ENCODE measurements at regions not wholly inside any gene's neighbourhood (a gene's known extent, or its start where the extent isn't known, plus 50 kb on each side); places are given as distances from the start of the nearest gene placed in this dataset.

DNA sequence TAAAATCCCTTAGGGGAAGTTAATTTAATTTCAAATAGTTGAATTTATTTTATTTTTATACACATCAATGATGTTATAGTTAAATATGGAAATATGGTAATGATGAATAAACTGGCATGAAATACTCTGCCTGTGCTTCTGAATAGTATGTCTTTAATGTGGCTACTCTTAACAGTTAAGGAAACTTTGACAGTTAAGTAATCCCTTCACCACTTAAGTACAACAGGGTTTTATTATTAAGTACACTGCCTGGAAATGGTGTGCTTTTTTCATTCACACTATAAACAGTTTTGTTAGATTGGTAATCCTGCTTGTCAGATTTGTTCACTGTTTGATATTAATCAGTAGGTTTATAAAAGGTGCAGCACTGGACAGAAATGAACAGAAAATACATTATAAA is 412.0 kb upstream of the ZEB2 start:
- POLR2A ChIA-PET = no interaction called here
- TF ChIP-seq, protein P1, sequence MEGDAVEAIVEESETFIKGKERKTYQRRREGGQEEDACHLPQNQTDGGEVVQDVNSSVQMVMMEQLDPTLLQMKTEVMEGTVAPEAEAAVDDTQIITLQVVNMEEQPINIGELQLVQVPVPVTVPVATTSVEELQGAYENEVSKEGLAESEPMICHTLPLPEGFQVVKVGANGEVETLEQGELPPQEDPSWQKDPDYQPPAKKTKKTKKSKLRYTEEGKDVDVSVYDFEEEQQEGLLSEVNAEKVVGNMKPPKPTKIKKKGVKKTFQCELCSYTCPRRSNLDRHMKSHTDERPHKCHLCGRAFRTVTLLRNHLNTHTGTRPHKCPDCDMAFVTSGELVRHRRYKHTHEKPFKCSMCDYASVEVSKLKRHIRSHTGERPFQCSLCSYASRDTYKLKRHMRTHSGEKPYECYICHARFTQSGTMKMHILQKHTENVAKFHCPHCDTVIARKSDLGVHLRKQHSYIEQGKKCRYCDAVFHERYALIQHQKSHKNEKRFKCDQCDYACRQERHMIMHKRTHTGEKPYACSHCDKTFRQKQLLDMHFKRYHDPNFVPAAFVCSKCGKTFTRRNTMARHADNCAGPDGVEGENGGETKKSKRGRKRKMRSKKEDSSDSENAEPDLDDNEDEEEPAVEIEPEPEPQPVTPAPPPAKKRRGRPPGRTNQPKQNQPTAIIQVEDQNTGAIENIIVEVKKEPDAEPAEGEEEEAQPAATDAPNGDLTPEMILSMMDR (IDR thresholded peaks at IDR 0.05; ENCODE audit: control extremely low read depth, extremely low read depth, low read depth, missing control alignments) = no peak
- CTCF ChIA-PET = no interaction called here
- DNase-seq (ENCODE audit: extremely low spot score) = no peak

DNA sequence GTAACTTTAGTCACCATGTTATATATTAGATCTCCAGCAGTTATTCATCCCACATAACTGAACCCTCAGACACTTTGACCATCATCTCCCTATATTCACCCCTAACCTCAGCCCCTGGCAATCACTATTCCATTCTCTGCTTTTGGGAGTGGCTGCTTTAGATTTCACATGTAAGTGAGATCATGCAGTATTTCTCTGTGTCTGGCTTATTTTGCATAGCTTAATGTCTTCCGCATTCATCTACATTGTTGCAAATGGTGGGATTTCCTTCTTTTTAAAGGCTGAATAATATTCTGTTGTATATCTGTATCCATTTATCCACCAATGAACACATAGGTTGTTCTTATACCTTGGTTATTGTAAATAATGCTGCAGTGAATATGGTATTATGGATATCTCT is 411.6 kb upstream of the ZEB2 start:
- TF ChIP-seq, protein P1 (IDR thresholded peaks at IDR 0.05; ENCODE audit: control extremely low read depth, extremely low read depth, low read depth, missing control alignments) = no peak
- ChIA-PET CTCF (interaction anchor here (0.7 to 1.4 kb wide), 3 partner anchors 8 to 21 kb away, joined by 3 read pairs; no protein-coding TSS in a partner anchor), POLR2A (no interaction called here)
- DNase-seq (ENCODE audit: extremely low spot score) = no peak

DNA sequence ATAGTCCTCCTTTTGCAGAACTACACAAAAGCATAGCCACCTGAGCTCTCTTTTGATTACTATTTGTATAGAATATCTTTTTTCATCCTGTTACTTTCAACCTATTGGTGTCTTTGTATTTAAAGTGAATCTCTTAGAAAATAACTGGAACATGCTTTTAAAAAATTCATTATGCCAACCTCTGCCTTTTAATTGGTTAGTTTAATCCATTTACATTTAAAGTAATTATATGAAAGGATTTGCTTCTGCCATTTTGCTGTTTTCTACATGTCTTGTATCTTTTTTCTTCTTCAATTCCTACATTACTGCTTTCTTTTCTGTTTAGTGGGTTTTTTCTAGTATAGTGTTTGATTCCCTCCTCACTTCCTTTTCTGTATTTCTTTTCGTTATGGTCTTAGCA is 407.5 kb upstream of the ZEB2 start:
- no peak for DNase-seq (ENCODE audit: extremely low spot score)

GRCh38 chr2:144925886-144926285 is 406.0 kb upstream of the ZEB2 start:
- ChIA-PET CTCF (interaction anchor here (1.3 kb wide), 1 partner anchor 8 kb away, joined by 3 read pairs; no protein-coding TSS in a partner anchor), POLR2A (no interaction called here)
- no peak for DNase-seq (ENCODE audit: extremely low spot score)
- TF ChIP-seq, protein P1 (IDR thresholded peaks at IDR 0.05; ENCODE audit: control extremely low read depth, extremely low read depth, low read depth, missing control alignments) = no peak

More for the DNA sequence above, 407.5 kb upstream of the ZEB2 start:
- CTCF ChIA-PET = no interaction called here
- TF ChIP-seq, protein P1 (IDR thresholded peaks at IDR 0.05; ENCODE audit: control extremely low read depth, extremely low read depth, low read depth, missing control alignments) = no peak
- POLR2A ChIA-PET = no interaction called here

DNA sequence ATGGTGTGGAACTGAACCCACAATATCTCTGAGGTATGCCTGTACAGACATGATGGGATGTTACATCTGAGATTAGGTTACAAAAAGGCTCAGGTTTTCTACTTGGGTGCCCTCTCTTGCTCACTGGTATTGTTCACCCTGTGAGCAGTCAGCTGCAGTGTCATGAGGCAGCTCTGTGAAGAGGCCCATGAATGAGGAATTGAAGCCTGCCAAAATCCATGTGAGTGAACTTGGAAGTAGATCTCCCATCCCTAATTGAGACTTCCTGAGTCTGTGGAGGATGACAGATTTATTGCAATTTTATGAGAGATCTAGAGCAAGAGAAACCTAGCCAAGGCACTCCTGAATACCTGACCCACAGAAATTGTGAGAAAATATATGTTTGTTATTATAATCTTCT is 404.9 kb upstream of the ZEB2 start:
- POLR2A ChIA-PET = no interaction called here
- no peak for DNase-seq (ENCODE audit: extremely low spot score)
- CTCF ChIA-PET = no interaction called here
- TF ChIP-seq, protein P1 (IDR thresholded peaks at IDR 0.05; ENCODE audit: control extremely low read depth, extremely low read depth, low read depth, missing control alignments) = no peak

GRCh38 chr2:144922519-144922918 is 402.6 kb upstream of the ZEB2 start:
- POLR2A ChIA-PET = no interaction called here
- TF ChIP-seq, protein P1 (IDR thresholded peaks at IDR 0.05; ENCODE audit: control extremely low read depth, extremely low read depth, low read depth, missing control alignments) = no peak

More at GRCh38 chr2:144922519-144922918, 402.6 kb upstream of the ZEB2 start:
- CTCF ChIA-PET = interaction anchor here (0.9 kb wide), 1 partner anchor 9 kb away, joined by 3 read pairs; no protein-coding TSS in a partner anchor
- no peak for DNase-seq (ENCODE audit: extremely low spot score)
